Mucosa of descending colon (tissue), 3 donors: ENCODE measurements at regions not wholly inside any gene's neighbourhood (a gene's known extent, or its start where the extent isn't known, plus 50 kb on each side); places are given as distances from the start of the nearest gene placed in this dataset.

ENCODE experiments used
- ATAC-seq: fragments of 200-7000 bp; cut with Tn5 transposase; one replicate; pipeline ENCODE4 v1.9.1; 2020; ENCODE audit warnings: mild to moderate bottlenecking, moderate library complexity
- DNase-seq, 3 donors: peaks; one replicate each; pipeline ENCODE4 v3.0.0-alpha.2; 2020
- H3K36me3 ChIP-seq: fragments of 200-600 bp; one replicate; pipeline ENCODE4 v1.8.0; 2021; ENCODE audit warnings: low read depth, mild to moderate bottlenecking
- H3K4me1 ChIP-seq: fragments of 200-600 bp; one replicate; pipeline ENCODE4 v1.8.0; 2021; ENCODE audit warnings: low read depth, mild to moderate bottlenecking
- H3K4me3 ChIP-seq: fragments of 200-600 bp; one replicate; pipeline ENCODE4 v1.8.0; 2021; ENCODE audit warnings: mild to moderate bottlenecking
- H3K9me3 ChIP-seq: fragments of 200-600 bp; one replicate; pipeline ENCODE4 v1.8.0; 2021; ENCODE audit warnings: mild to moderate bottlenecking
- CTCF ChIP-seq: fragments of 200-600 bp; IDR thresholded peaks from one replicate; pipeline ENCODE4 v1.8.0; 2022; ENCODE audit warnings: antibody characterized with exemption, mild to moderate bottlenecking
- intact Hi-C, 2 donors: fragments of 100-400 bp; cut with DNase I in 1 of 2; cut with micrococcal nuclease in 1 of 2; formaldehyde crosslinking; loops; one replicate each; pipeline versions ENCODE4 v1.11.0 to v1.11.1; 2022; cut with DNase I, micrococcal nuclease
- donor health status: DM: no; HTN: no; CAD: no; lungs with moderate emphysema.
- donor health status: DM: no; HTN: no; CAD: no.
- donor health status: DM: no; HTN: yes; CAD: no.

GRCh38 chr17:79145548-79145947, 70.9 kb downstream of the ENGASE start:
- Histone ChIP-seq H3K4me3 (no peak overlapping the region), H3K36me3 (no peaks in the 10 kb centered on the region), H3K9me3 (no peaks in the 10 kb centered on the region), H3K4me1 (no peaks in the 10 kb centered on the region)
- TF ChIP-seq CTCF = no peak
- intact Hi-C loops = no loop called here
- DNase-seq (no peak), ATAC-seq (no peak)

GRCh38 chr17:79144133-79144532, 69.5 kb downstream of the ENGASE start:
- intact Hi-C loops = no loop called here
- Histone ChIP-seq H3K4me3 (no peak overlapping the region), H3K36me3 (no peaks in the 10 kb centered on the region), H3K9me3 (no peaks in the 10 kb centered on the region), H3K4me1 (no peaks in the 10 kb centered on the region)
- TF ChIP-seq CTCF = no peak
- DNase-seq (no peak), ATAC-seq (no peak)

GRCh38 chr17:79142375-79142774, 67.8 kb downstream of the ENGASE start:
- no peak overlapping the region for H3K4me3 ChIP-seq

GRCh38 chr17:79141578-79142355, 67.1 kb downstream of the ENGASE start:
- no peak for DNase-seq
- Histone ChIP-seq H3K4me1 (no peaks in the 10 kb centered on the region), H3K4me3 (no peak overlapping the region), H3K36me3 (no peaks in the 10 kb centered on the region), H3K9me3 (no peaks in the 10 kb centered on the region)
- ATAC-seq = no peak
- no peak for TF ChIP-seq CTCF
- intact Hi-C loops = no loop called here

More at GRCh38 chr17:79142375-79142774, 67.8 kb downstream of the ENGASE start:
- Histone ChIP-seq H3K9me3 (no peaks in the 10 kb centered on the region), H3K4me1 (no peaks in the 10 kb centered on the region), H3K36me3 (no peaks in the 10 kb centered on the region)
- ATAC-seq (no peak), DNase-seq (no peak)
- TF ChIP-seq CTCF = no peak
- intact Hi-C loops = no loop called here

GRCh38 chr17:79138826-79139225, 64.2 kb downstream of the ENGASE start:
- Histone ChIP-seq H3K36me3 (no peaks in the 10 kb centered on the region), H3K4me1 (no peaks in the 10 kb centered on the region), H3K9me3 (no peaks in the 10 kb centered on the region), H3K4me3 (no peak overlapping the region)
- ATAC-seq (no peak), DNase-seq (no peak)
- TF ChIP-seq CTCF = no peak
- intact Hi-C loops = no loop called here
